ENCODE measurements at regions not wholly inside any gene's neighbourhood (a gene's known extent, or its start where the extent isn't known, plus 50 kb on each side); places are given as distances from the start of the nearest gene placed in this dataset.

- peaks cover 4% of the 10 kb centered on the region for H3K27me3 Mint-ChIP-seq (ENCODE audit: low read depth, poor library complexity)
- no peaks in the 10 kb centered on the region for H3K4me1 Mint-ChIP-seq
- no peak overlapping the region for H3K4me3 Mint-ChIP-seq
- H3K9me3 Mint-ChIP-seq: no peaks in the 10 kb centered on the region
- no peak for DNase-seq
- no peak overlapping the region for H3K27ac Mint-ChIP-seq
- H3K36me3 Mint-ChIP-seq (ENCODE audit: low read depth): no peaks in the 10 kb centered on the region
- TF ChIP-seq, protein P1, sequence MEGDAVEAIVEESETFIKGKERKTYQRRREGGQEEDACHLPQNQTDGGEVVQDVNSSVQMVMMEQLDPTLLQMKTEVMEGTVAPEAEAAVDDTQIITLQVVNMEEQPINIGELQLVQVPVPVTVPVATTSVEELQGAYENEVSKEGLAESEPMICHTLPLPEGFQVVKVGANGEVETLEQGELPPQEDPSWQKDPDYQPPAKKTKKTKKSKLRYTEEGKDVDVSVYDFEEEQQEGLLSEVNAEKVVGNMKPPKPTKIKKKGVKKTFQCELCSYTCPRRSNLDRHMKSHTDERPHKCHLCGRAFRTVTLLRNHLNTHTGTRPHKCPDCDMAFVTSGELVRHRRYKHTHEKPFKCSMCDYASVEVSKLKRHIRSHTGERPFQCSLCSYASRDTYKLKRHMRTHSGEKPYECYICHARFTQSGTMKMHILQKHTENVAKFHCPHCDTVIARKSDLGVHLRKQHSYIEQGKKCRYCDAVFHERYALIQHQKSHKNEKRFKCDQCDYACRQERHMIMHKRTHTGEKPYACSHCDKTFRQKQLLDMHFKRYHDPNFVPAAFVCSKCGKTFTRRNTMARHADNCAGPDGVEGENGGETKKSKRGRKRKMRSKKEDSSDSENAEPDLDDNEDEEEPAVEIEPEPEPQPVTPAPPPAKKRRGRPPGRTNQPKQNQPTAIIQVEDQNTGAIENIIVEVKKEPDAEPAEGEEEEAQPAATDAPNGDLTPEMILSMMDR (IDR thresholded peaks at IDR 0.05): no peak
These were observed 338.0 kb upstream of the GYPC start for GRCh38 chr2:126317790-126318431.

DNA sequence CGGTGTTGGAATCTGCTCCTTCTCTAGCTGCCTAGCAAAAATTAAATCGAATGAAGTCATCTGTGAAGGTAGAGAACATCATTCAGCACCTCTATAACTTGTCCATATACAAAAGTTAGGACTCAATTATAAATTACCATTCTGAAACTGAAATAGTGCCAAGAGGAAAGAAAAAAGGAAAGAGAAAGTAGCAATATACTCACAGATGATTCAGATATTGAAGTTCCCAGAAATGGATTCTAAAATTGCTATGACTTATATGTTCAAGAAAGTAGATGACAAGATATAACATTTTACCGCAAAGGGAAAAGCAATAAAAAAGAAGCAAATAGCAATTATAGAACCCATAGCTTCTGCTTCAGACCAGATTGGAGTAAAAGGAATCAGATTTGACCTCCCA, 333.6 kb upstream of the GYPC start:
- H3K9me3 Mint-ChIP-seq: no peaks in the 10 kb centered on the region
- TF ChIP-seq, protein P1 (IDR thresholded peaks at IDR 0.05): no peak
- H3K36me3 Mint-ChIP-seq (ENCODE audit: low read depth): no peaks in the 10 kb centered on the region
- no peak overlapping the region for H3K4me3 Mint-ChIP-seq
- no peaks in the 10 kb centered on the region for H3K4me1 Mint-ChIP-seq
- no peak overlapping the region for H3K27ac Mint-ChIP-seq
- DNase-seq: no peak
- H3K27me3 Mint-ChIP-seq (ENCODE audit: low read depth, poor library complexity): peaks cover 12% of the 10 kb centered on the region

GRCh38 chr2:126325202-126325601, 330.8 kb upstream of the GYPC start:
- peaks cover 1% of the 10 kb centered on the region for H3K9me3 Mint-ChIP-seq
- peaks cover 12% of the 10 kb centered on the region for H3K27me3 Mint-ChIP-seq (ENCODE audit: low read depth, poor library complexity)
- no peak overlapping the region for H3K27ac Mint-ChIP-seq
- no peaks in the 10 kb centered on the region for H3K4me1 Mint-ChIP-seq
- TF ChIP-seq, protein P1 (IDR thresholded peaks at IDR 0.05): no peak
- no peak for DNase-seq
- H3K4me3 Mint-ChIP-seq: no peak overlapping the region
- H3K36me3 Mint-ChIP-seq (ENCODE audit: low read depth): no peaks in the 10 kb centered on the region

DNA sequence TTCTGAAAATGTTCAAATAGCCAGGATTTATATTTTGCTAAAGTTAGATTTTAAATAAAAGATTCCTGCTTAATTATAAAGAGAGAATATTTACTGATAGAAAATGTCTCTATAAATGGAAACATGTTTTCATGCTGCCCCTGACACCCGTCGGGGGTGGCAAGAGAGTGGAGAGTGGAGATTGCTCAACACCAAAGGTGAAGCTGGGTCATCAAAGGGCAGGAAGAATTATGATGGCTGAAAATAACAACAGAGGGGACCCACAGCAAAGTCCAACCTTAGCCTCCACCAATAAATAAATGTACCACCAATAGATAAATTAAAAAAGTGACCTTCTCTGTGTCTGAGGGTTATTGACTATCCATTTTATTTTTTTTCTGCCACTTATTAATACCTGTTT, 326.8 kb upstream of the GYPC start:
- H3K27ac Mint-ChIP-seq: no peak overlapping the region
- H3K27me3 Mint-ChIP-seq (ENCODE audit: low read depth, poor library complexity): peaks cover 12% of the 10 kb centered on the region
- no peak for DNase-seq
- peaks cover 39% of the 10 kb centered on the region for H3K9me3 Mint-ChIP-seq
- no peaks in the 10 kb centered on the region for H3K36me3 Mint-ChIP-seq (ENCODE audit: low read depth)
- H3K4me3 Mint-ChIP-seq: no peak overlapping the region
- no peaks in the 10 kb centered on the region for H3K4me1 Mint-ChIP-seq
- TF ChIP-seq, protein P1 (IDR thresholded peaks at IDR 0.05): no peak

- no peaks in the 10 kb centered on the region for H3K4me1 Mint-ChIP-seq
- H3K9me3 Mint-ChIP-seq: peaks cover 13% of the 10 kb centered on the region
- H3K27me3 Mint-ChIP-seq (ENCODE audit: low read depth, poor library complexity): peaks cover 7% of the 10 kb centered on the region
- no peak overlapping the region for H3K4me3 Mint-ChIP-seq
- no peak for DNase-seq
- no peaks in the 10 kb centered on the region for H3K36me3 Mint-ChIP-seq (ENCODE audit: low read depth)
- no peak overlapping the region for H3K27ac Mint-ChIP-seq
- TF ChIP-seq, protein P1 (IDR thresholded peaks at IDR 0.05): no peak
These were observed 313.5 kb upstream of the GYPC start for GRCh38 chr2:126342457-126342856.

DNA sequence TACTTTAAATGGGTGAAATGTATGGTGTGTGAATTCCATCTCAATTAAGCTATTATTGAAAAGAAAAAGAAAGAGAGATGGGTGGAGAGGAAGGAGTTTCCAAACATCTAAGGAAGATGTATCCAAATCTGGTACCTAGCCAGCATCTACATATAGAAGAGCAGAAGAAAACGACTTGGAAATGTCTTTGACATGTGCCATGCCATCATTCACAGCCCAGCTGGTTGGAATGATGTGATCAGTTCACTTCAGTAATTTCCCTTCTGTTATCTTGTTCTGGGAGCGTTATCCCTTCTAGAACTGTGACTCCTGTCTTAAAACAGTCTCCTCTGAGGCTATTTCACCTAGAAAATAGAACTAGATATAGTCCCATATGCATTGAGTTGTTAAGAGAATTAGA, 312.8 kb upstream of the GYPC start:
- Mint-ChIP-seq H3K27me3 (ENCODE audit: low read depth, poor library complexity) (peaks cover 7% of the 10 kb centered on the region), H3K9me3 (peaks cover 12% of the 10 kb centered on the region), H3K4me1 (no peaks in the 10 kb centered on the region), H3K36me3 (ENCODE audit: low read depth) (no peaks in the 10 kb centered on the region), H3K4me3 (no peak overlapping the region), H3K27ac (no peak overlapping the region)
- TF ChIP-seq, protein P1 (IDR thresholded peaks at IDR 0.05): no peak
- DNase-seq: no peak

All from nephron progenitor cell (in vitro differentiated cells).